ENCODE measurements at regions not wholly inside any gene's neighbourhood (a gene's known extent, or its start where the extent isn't known, plus 50 kb on each side); places are given as distances from the start of the nearest gene placed in this dataset.

DNA sequence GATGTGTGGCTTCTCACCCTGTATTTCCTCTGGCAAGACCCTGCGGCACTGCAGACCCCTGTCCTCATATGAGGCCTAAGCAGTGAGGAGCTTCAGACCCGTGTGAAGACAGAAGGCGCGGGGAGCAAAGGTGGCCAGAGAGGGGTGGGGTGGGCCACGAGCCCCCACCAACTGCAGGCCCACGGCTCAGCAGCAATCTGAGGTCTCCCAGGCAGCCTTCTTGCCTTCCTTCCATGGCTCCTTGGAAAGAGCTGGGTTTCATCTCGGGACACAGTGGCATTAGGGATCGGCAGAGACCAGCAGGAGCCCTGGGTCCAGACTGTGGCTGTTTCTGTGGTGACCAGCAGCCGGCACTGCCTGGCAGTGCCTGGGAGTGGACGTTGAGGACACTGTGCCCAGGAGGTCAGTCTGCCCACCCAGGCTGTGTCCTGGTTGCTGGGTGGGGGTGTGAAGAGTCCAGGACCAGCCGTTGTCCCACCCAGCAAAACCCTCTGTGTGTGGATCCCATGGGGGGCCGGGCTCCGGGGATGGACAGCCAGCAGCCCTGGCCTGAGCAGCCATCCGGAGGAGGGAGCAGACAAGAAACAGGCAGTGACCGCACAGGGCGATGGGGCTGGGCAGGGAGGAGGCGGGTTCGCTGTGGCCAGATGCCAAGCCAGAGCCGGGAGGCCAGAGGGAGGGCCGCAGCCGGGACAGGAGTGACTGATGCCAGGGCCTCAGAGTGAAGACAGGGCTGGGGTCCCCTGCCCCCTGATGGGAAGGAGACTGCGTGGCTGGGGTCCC lies 73.8 kb downstream of the RRM2 start:
- no peak for TF ChIP-seq FOS (IDR thresholded peaks at IDR 0.05; ENCODE audit: borderline replicate concordance, insufficient read depth, low read length)
- intact Hi-C loops (cut with micrococcal nuclease) (no loop called here), dilution Hi-C loops (cut with MboI; ENCODE audit: extremely low pct_ligation_motif_present, low sequenced_read_pairs) (no loop called here)
- H3K4me2 ChIP-seq (ENCODE audit: insufficient read depth, low read length), result no peak overlapping the region
- no peak overlapping the region for H2AFZ ChIP-seq (ENCODE audit: low read depth, low read length)
- DNase-seq (ENCODE audit: low read depth, low spot score) (no peak), FAIRE-seq (no peak)
- H3K9me3 ChIP-seq (replicated peaks; ENCODE audit: control insufficient read depth, insufficient read depth, low read length), result no peaks in the 10 kb centered on the region
- H3K9ac ChIP-seq (replicated peaks; ENCODE audit: extremely low read depth, insufficient read depth, low read length), result no peak overlapping the region
- H3K36me3 ChIP-seq (ENCODE audit: control insufficient read depth in 2 of 2, extremely low read depth in 1 of 2, insufficient read depth in 2 of 2, low read length in 2 of 2), result no peaks in the 10 kb centered on the region
- ChIA-PET POLR2A (no interaction called here), CTCF (no interaction called here)
- H3K4me1 ChIP-seq (ENCODE audit: control insufficient read depth, extremely low read depth, insufficient read depth, low read length), result no peaks in the 10 kb centered on the region
- no peak overlapping the region for H3K27ac ChIP-seq (ENCODE audit: insufficient read depth, low read depth, low read length)
- no peaks in the 10 kb centered on the region for H3K27me3 ChIP-seq (ENCODE audit: control insufficient read depth in 2 of 2, insufficient read depth in 2 of 2, low read length in 2 of 2)
- BruUV-seq (replicated peaks), result no TSS peak
- no peak overlapping the region for H3K4me3 ChIP-seq (replicated peaks in 1 of 3; ENCODE audit: insufficient read depth in 1 of 3, low read depth in 1 of 3, low read length in 3 of 3)
- no peaks in the 10 kb centered on the region for H3K9me1 ChIP-seq (replicated peaks; ENCODE audit: control insufficient read depth, extremely low read depth, insufficient read depth, low read length)
- H3K79me2 ChIP-seq (ENCODE audit: control insufficient read depth, insufficient read depth, low read length), result no peaks in the 10 kb centered on the region
- H4K20me1 ChIP-seq (replicated peaks; ENCODE audit: control insufficient read depth, extremely low read depth, insufficient read depth, low read length), result no peaks in the 10 kb centered on the region

DNA sequence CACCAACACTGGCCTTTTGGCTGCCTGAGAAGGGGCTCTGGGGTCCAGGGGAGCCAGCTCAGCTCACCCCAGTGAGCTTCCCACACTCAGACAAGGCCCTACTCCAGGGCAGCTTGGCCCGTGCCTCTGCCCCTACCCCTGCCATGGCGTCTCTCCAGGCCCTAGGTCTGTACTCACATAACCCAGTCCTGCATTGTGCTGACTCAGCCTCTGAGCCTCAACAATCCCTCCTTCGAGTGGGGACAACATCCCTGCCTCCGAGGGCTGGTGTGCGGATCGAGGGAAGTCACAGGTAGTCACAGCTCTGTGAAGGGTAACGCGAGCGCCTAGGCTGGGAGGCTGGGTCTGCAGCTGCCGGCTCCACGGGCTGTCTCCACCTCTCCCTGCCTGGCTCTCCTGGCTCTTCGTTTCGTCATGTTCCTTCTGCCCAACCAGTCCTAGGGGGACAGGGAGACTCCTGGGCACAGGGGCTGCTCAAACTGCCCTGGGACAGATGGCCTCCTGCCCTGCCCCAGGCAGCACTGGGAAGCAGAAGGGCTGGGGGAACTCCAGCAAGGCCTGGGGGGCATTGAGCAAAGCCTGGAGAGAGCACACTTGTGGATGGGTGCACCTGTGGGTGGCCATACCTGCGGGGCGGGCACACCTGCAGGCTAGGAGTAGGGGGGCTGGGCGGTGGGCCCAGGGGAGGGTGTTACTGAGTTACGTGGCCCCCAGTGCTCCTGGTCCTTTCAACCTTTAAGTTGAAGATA lies 74.6 kb downstream of the RRM2 start:
- Histone ChIP-seq H3K9me3 (replicated peaks; ENCODE audit: control insufficient read depth, insufficient read depth, low read length) (no peaks in the 10 kb centered on the region), H2AFZ (ENCODE audit: low read depth, low read length) (no peak overlapping the region), H3K27me3 (ENCODE audit: control insufficient read depth in 2 of 2, insufficient read depth in 2 of 2, low read length in 2 of 2) (no peaks in the 10 kb centered on the region), H3K9ac (replicated peaks; ENCODE audit: extremely low read depth, insufficient read depth, low read length) (no peak overlapping the region), H3K27ac (ENCODE audit: insufficient read depth, low read depth, low read length) (no peak overlapping the region), H3K79me2 (ENCODE audit: control insufficient read depth, insufficient read depth, low read length) (no peaks in the 10 kb centered on the region), H3K9me1 (replicated peaks; ENCODE audit: control insufficient read depth, extremely low read depth, insufficient read depth, low read length) (no peaks in the 10 kb centered on the region), H4K20me1 (replicated peaks; ENCODE audit: control insufficient read depth, extremely low read depth, insufficient read depth, low read length) (no peaks in the 10 kb centered on the region), H3K4me3 (replicated peaks in 1 of 3; ENCODE audit: insufficient read depth in 1 of 3, low read depth in 1 of 3, low read length in 3 of 3) (no peak overlapping the region), H3K36me3 (ENCODE audit: control insufficient read depth in 2 of 2, extremely low read depth in 1 of 2, insufficient read depth in 2 of 2, low read length in 2 of 2) (no peaks in the 10 kb centered on the region), H3K4me2 (ENCODE audit: insufficient read depth, low read length) (no peak overlapping the region), H3K4me1 (ENCODE audit: control insufficient read depth, extremely low read depth, insufficient read depth, low read length) (no peaks in the 10 kb centered on the region)
- DNase-seq (ENCODE audit: low read depth, low spot score) (no peak), FAIRE-seq (no peak)
- dilution Hi-C loops (cut with MboI; ENCODE audit: extremely low pct_ligation_motif_present, low sequenced_read_pairs), result no loop called here
- TF ChIP-seq, protein P1, sequence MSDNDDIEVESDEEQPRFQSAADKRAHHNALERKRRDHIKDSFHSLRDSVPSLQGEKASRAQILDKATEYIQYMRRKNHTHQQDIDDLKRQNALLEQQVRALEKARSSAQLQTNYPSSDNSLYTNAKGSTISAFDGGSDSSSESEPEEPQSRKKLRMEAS (IDR thresholded peaks at IDR 0.05; ENCODE audit: insufficient read depth, insufficient read length), result no peak
- TF ChIP-seq FOS (IDR thresholded peaks at IDR 0.05; ENCODE audit: borderline replicate concordance, insufficient read depth, low read length) (no peak), JUN (IDR thresholded peaks at IDR 0.05; ENCODE audit: borderline replicate concordance, insufficient read depth, insufficient read length, low read depth) (no peak), GATA2 (IDR thresholded peaks at IDR 0.05; ENCODE audit: insufficient read depth, insufficient read length, low read depth, low read length) (no peak), EZH2 (IDR thresholded peaks at IDR 0.05; ENCODE audit: borderline replicate concordance, low read depth, low read length, severe bottlenecking) (no peak)
- TF ChIP-seq, protein P2, sequence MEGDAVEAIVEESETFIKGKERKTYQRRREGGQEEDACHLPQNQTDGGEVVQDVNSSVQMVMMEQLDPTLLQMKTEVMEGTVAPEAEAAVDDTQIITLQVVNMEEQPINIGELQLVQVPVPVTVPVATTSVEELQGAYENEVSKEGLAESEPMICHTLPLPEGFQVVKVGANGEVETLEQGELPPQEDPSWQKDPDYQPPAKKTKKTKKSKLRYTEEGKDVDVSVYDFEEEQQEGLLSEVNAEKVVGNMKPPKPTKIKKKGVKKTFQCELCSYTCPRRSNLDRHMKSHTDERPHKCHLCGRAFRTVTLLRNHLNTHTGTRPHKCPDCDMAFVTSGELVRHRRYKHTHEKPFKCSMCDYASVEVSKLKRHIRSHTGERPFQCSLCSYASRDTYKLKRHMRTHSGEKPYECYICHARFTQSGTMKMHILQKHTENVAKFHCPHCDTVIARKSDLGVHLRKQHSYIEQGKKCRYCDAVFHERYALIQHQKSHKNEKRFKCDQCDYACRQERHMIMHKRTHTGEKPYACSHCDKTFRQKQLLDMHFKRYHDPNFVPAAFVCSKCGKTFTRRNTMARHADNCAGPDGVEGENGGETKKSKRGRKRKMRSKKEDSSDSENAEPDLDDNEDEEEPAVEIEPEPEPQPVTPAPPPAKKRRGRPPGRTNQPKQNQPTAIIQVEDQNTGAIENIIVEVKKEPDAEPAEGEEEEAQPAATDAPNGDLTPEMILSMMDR (IDR thresholded peaks at IDR 0.05; ENCODE audit: extremely low read depth in 1 of 2, insufficient read depth in 1 of 2, low read depth in 1 of 2, low read length in 2 of 2), result no peak
- BruUV-seq (replicated peaks), result no TSS peak
- ChIA-PET POLR2A (no interaction called here), CTCF (no interaction called here)
- intact Hi-C loops (cut with micrococcal nuclease), result no loop called here

All from endothelial cell of umbilical vein (primary cell).